H1 (cell line): ENCODE measurements at regions not wholly inside any gene's neighbourhood (a gene's known extent, or its start where the extent isn't known, plus 50 kb on each side); places are given as distances from the start of the nearest gene placed in this dataset.

ENCODE experiments used
- CTCF ChIA-PET: fragments of 300-600 bp; sonication (Branson Sonifier 250); formaldehyde crosslinking; loops from one replicate; lab custom pipeline; 2021; ENCODE audit not compliant: partially characterized antibody; lab: Charles Lee
- POLR2A ChIA-PET: fragments of 300-600 bp; sonication (Branson Sonifier 250); formaldehyde crosslinking; loops from one replicate; lab custom pipeline; 2021; ENCODE audit warnings: inconsistent platforms; ENCODE audit not compliant: partially characterized antibody; lab: Charles Lee
- DNase-seq, 2 experiments: peaks; one replicate each; pipeline versions ENCODE4 v3.0.0 to v3.0.0-alpha.2; 2010 to 2022; ENCODE audit warnings: low spot score in 2 of 2, low read depth in 1 of 2, mixed read lengths in 1 of 2
- FAIRE-seq: peaks from 2 replicates; lab custom pipeline; 2011; peaks lifted over from hg19 to GRCh38; lab: Jason Lieb, UNC
- H2AFZ ChIP-seq: 2 replicates; pipeline ENCODE4 v1.8.1; 2012; ENCODE audit warnings: low read length, inconsistent platforms
- H2AK5ac ChIP-seq: 2 replicates; pipeline ENCODE4 v1.6.1; 2013; ENCODE audit warnings: low read depth, low read length
- H2BK120ac ChIP-seq: replicated peaks from 2 replicates; pipeline ENCODE3; 2013; ENCODE audit warnings: low read depth, low read length, inconsistent platforms
- H2BK12ac ChIP-seq: 2 replicates; pipeline ENCODE4 v1.6.1; 2013; ENCODE audit warnings: low read depth, low read length
- H2BK15ac ChIP-seq: 2 replicates; pipeline ENCODE4 v1.6.1; 2013; ENCODE audit warnings: low read length
- H2BK20ac ChIP-seq: 2 replicates; pipeline ENCODE4 v1.6.1; 2013; ENCODE audit warnings: low read length
- H2BK5ac ChIP-seq: 2 replicates; pipeline ENCODE4 v1.6.1; 2013; ENCODE audit warnings: low read depth, low read length
- H3K14ac ChIP-seq: 2 replicates; pipeline ENCODE4 v1.6.1; 2013; ENCODE audit warnings: inconsistent platforms; ENCODE audit not compliant: insufficient read length
- H3K18ac ChIP-seq: 2 replicates; pipeline ENCODE4 v1.6.1; 2013; ENCODE audit warnings: low read length; ENCODE audit errors: extremely low read depth
- H3K23ac ChIP-seq: 2 replicates; pipeline ENCODE4 v1.6.1; 2013; ENCODE audit warnings: inconsistent platforms; ENCODE audit not compliant: insufficient read length
- H3K23me2 ChIP-seq: 2 replicates; pipeline ENCODE4 v1.6.1; 2013; ENCODE audit warnings: low read depth, low read length
- H3K27ac ChIP-seq: 2 replicates; pipeline ENCODE4 v1.6.1; 2011; ENCODE audit warnings: low read depth, low read length, inconsistent platforms
- H3K27me3 ChIP-seq, 4 experiments: replicated peaks in 1 of 4; 1 replicate in 1 of 4; 2 replicates in 3 of 4; pipeline versions ENCODE4 v1.6.1 to v1.8.1; 2011 to 2013; ENCODE audit warnings: low read length in 3 of 4, mild to moderate bottlenecking in 3 of 4, inconsistent platforms in 2 of 4, mixed read lengths in 2 of 4, moderate library complexity in 1 of 4; ENCODE audit not compliant: control insufficient read depth in 3 of 4, insufficient read depth in 3 of 4; ENCODE audit errors: extremely low read depth in 1 of 4
- H3K36me3 ChIP-seq, 4 experiments: 2 replicates each; pipeline versions ENCODE4 v1.6.1 to v1.8.1; 2011 to 2013; ENCODE audit warnings: mild to moderate bottlenecking in 4 of 4, low read length in 3 of 4, moderate library complexity in 2 of 4, control low read depth in 1 of 4, inconsistent platforms in 1 of 4; ENCODE audit not compliant: insufficient read depth in 4 of 4, control insufficient read depth in 2 of 4
- H3K4ac ChIP-seq: replicated peaks from 2 replicates; pipeline ENCODE3; 2013; ENCODE audit warnings: low read length, low read depth, mixed read lengths, inconsistent platforms; ENCODE audit not compliant: insufficient read length
- H3K4me1 ChIP-seq, 4 experiments: replicated peaks in 1 of 4; 1 replicate in 1 of 4; 2 replicates in 3 of 4; pipeline versions ENCODE4 v1.6.1 to v1.8.1; 2011 to 2013; ENCODE audit warnings: low read length in 3 of 4, inconsistent platforms in 2 of 4, mixed read lengths in 1 of 4; ENCODE audit not compliant: insufficient read depth in 4 of 4, control insufficient read depth in 3 of 4
- H3K4me2 ChIP-seq, 2 experiments: 2 replicates each; pipeline versions ENCODE4 v1.6.1 to v1.8.1; 2011 to 2013; ENCODE audit warnings: low read depth in 2 of 2, low read length in 2 of 2, control low read depth in 1 of 2, inconsistent platforms in 1 of 2, mild to moderate bottlenecking in 1 of 2; ENCODE audit not compliant: insufficient read depth in 1 of 2
- H3K4me3 ChIP-seq, 4 experiments: fragments of 200-600, 300-600 bp in 1 of 4; sonication (generic), shearing (Covaris generic), sonication (Bioruptor Twin) in 1 of 4; 2 replicates each; pipeline versions ENCODE4 v1.5.1 to v1.8.1; 2011 to 2016; ENCODE audit warnings: low read length in 4 of 4, low read depth in 3 of 4, control low read depth in 2 of 4, inconsistent platforms in 2 of 4, mild to moderate bottlenecking in 2 of 4, mixed read lengths in 1 of 4, moderate library complexity in 1 of 4; ENCODE audit not compliant: insufficient read depth in 2 of 4; ENCODE audit errors: extremely low read depth in 1 of 4
- H3K56ac ChIP-seq: replicated peaks from 2 replicates; pipeline ENCODE3; 2013; ENCODE audit warnings: low read depth, mild to moderate bottlenecking, mixed read lengths, low read length, inconsistent platforms; ENCODE audit not compliant: insufficient read length
- H3K79me1 ChIP-seq: 2 replicates; pipeline ENCODE4 v1.6.1; 2013; ENCODE audit warnings: low read depth, low read length, control low read depth
- H3K79me2 ChIP-seq, 2 experiments: 2 replicates each; pipeline versions ENCODE4 v1.6.1 to v1.8.1; 2012 to 2013; ENCODE audit warnings: low read length in 2 of 2, mild to moderate bottlenecking in 2 of 2, inconsistent platforms in 1 of 2; ENCODE audit not compliant: insufficient read depth in 2 of 2, control insufficient read depth in 1 of 2
- H3K9ac ChIP-seq, 4 experiments: replicated peaks in 1 of 4; 1 replicate in 1 of 4; 2 replicates in 3 of 4; pipeline versions ENCODE4 v1.6.1 to v1.8.1; 2011 to 2013; ENCODE audit warnings: low read depth in 3 of 4, low read length in 3 of 4, control low read depth in 2 of 4, mild to moderate bottlenecking in 2 of 4, moderate library complexity in 2 of 4, inconsistent platforms in 1 of 4; ENCODE audit errors: extremely low read depth in 1 of 4
- H3K9me3 ChIP-seq, 2 experiments: 2 replicates each; pipeline versions ENCODE4 v1.6.1 to v1.8.1; 2012 to 2013; ENCODE audit warnings: mild to moderate bottlenecking in 2 of 2, moderate library complexity in 2 of 2, control low read depth in 1 of 2, inconsistent platforms in 1 of 2, low read depth in 1 of 2, low read length in 1 of 2, mixed read lengths in 1 of 2; ENCODE audit not compliant: insufficient read depth in 2 of 2
- H4K20me1 ChIP-seq, 2 experiments: replicated peaks in 1 of 2; 2 replicates each; pipeline versions ENCODE3 to v1.8.1; 2011 to 2013; ENCODE audit warnings: inconsistent platforms in 2 of 2, low read length in 2 of 2, mild to moderate bottlenecking in 1 of 2; ENCODE audit not compliant: insufficient read depth in 2 of 2, control insufficient read depth in 1 of 2
- H4K5ac ChIP-seq: 2 replicates; pipeline ENCODE4 v1.6.1; 2013; ENCODE audit warnings: low read length, low read depth, mixed read lengths, inconsistent platforms; ENCODE audit not compliant: insufficient read length
- H4K8ac ChIP-seq: 2 replicates; pipeline ENCODE4 v1.8.0; 2013; ENCODE audit warnings: mild to moderate bottlenecking, moderate library complexity, low read length, inconsistent platforms; ENCODE audit not compliant: insufficient read depth; ENCODE audit errors: extremely low read depth
- H4K91ac ChIP-seq: replicated peaks from 2 replicates; pipeline ENCODE3; 2013; ENCODE audit warnings: low read length, mixed read lengths, inconsistent platforms; ENCODE audit not compliant: insufficient read length
- ASH2L ChIP-seq: fragments of 200-600, 300-600 bp; sonication (generic); IDR thresholded peaks from one replicate; pipeline ENCODE4 v1.7.1; 2017; ENCODE audit warnings: low read length
- EGR1 ChIP-seq: IDR thresholded peaks from 2 replicates; pipeline ENCODE4 v1.6.1; 2011; ENCODE audit warnings: low read depth, low read length, borderline replicate concordance
- JUN ChIP-seq: IDR thresholded peaks from 2 replicates; pipeline ENCODE4 v1.6.1; 2011; ENCODE audit warnings: low read depth, mild to moderate bottlenecking, improper control_type of control experiment, low read length
- JUND ChIP-seq: IDR thresholded peaks from 2 replicates; pipeline ENCODE4 v1.6.1; 2011; ENCODE audit warnings: mild to moderate bottlenecking, improper control_type of control experiment, low read length
- KDM5A ChIP-seq: fragments of 200-600 bp; IDR thresholded peaks from 2 replicates; pipeline ENCODE4 v1.7.1; 2012; ENCODE audit warnings: mild to moderate bottlenecking, low read length, inconsistent platforms, mixed read lengths
- RXRA ChIP-seq: IDR thresholded peaks from 2 replicates; pipeline ENCODE4 v1.6.1; 2011; ENCODE audit warnings: low read depth, mild to moderate bottlenecking, low read length, moderate library complexity; ENCODE audit not compliant: insufficient read depth
- SP2 ChIP-seq: IDR thresholded peaks from 2 replicates; pipeline ENCODE4 v1.6.1; 2012; ENCODE audit warnings: mild to moderate bottlenecking, low read length, inconsistent platforms
- SP4 ChIP-seq: IDR thresholded peaks from 2 replicates; pipeline ENCODE4 v1.6.1; 2012; ENCODE audit warnings: low read length, inconsistent platforms
- TAF1 ChIP-seq: IDR thresholded peaks from 2 replicates; pipeline ENCODE4 v1.6.1; 2011; ENCODE audit warnings: mild to moderate bottlenecking, low read depth, low read length
- WGBS, 2 experiments: shearing (Covaris generic) in 1 of 2; methylation state at CpG; one replicate each; pipeline versions ENCODE4 v1.1.6 to v1.1.7; 2013 to 2015; ENCODE audit warnings: low lambda C conversion rate in 2 of 2, mixed read lengths in 2 of 2, inconsistent platforms in 1 of 2, low coverage in 1 of 2, missing lambda C conversion rate in 1 of 2; ENCODE audit not compliant: insufficient replicate concordance in 2 of 2, insufficient coverage in 1 of 2, insufficient read length in 1 of 2; ENCODE audit errors: extremely low coverage in 1 of 2, missing lambda C conversion rate in 1 of 2; 5-methylcytosine and 5-hydroxymethylcytosine counted together
- TF ChIP-seq, protein P1 (sequence below), 3 experiments: IDR thresholded peaks; 1 replicate in 2 of 3; 2 replicates in 1 of 3; pipeline versions ENCODE4 v1.5.1 to v1.6.1; 2011; ENCODE audit warnings: low read length in 3 of 3, mild to moderate bottlenecking in 3 of 3, inconsistent platforms in 2 of 3, low read depth in 1 of 3, moderate library complexity in 1 of 3; ENCODE audit not compliant: insufficient read depth in 1 of 3; ENCODE audit errors: control extremely low read depth in 1 of 3
- TF ChIP-seq, protein P2 (sequence below): IDR thresholded peaks from 2 replicates; pipeline ENCODE4 v1.6.1; 2012; ENCODE audit warnings: low read length, inconsistent platforms

DNA sequence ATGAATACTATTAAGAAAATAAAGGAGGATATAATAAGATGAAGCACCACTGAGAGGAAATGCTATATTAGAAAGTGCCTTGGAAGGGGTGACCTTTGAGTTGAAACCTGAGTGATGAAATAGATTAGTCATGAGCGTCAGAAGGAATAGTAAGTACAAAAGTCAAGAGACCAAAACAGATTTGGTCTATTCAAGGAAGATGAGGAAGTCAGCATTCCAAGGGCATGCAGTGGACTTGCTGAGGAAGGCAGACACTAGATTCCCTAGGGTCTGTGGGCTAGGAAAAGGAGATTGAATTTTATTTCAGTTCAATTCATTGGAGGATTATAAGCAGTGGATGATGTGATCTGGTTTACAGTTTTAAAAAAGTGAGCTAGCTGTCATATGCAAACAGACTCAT lies 73.0 kb upstream of the WDFY3 start:
- Histone ChIP-seq H2AFZ (no peak overlapping the region), H3K18ac (no peak overlapping the region), H3K9me3 (peaks cover 2 to 4% of the 10 kb centered on the region in 2 experiments; a peak in 1 of 4 replicates), H3K14ac (no peak overlapping the region), H3K27ac (no peak overlapping the region), H3K79me2 (no peaks in the 10 kb centered on the region), H2BK5ac (no peak overlapping the region), H3K4me1 (no peaks in the 10 kb centered on the region), H2BK20ac (no peak overlapping the region), H3K79me1 (no peaks in the 10 kb centered on the region), H2BK15ac (no peak overlapping the region), H2BK120ac (no peak overlapping the region), H4K5ac (no peak overlapping the region), H3K4ac (no peak overlapping the region), H3K56ac (no peak overlapping the region), H3K36me3 (no peaks in the 10 kb centered on the region), H3K4me2 (no peak overlapping the region), H4K91ac (no peak overlapping the region), H3K23me2 (no peaks in the 10 kb centered on the region), H4K20me1 (no peaks in the 10 kb centered on the region), H3K23ac (no peak overlapping the region), H3K4me3 (no peak overlapping the region), H4K8ac (no peak overlapping the region), H2BK12ac (no peak overlapping the region), H3K9ac (no peak overlapping the region), H2AK5ac (no peak overlapping the region), H3K27me3 (peaks cover 0 to under 1% (median 0%) of the 10 kb centered on the region in 4 experiments; a peak in 1 of 7 replicates)
- POLR2A ChIA-PET = no interaction called here
- CTCF ChIA-PET = no interaction called here
- FAIRE-seq = no peak
- WGBS, 2 experiments = 76% methylated on average over 1 of the region's 1 CpG; no CpG with 5 or more reads in 1 of the 2 experiments
- DNase-seq = no peak
- TF ChIP-seq KDM5A (no peak), SP4 (no peak), SP2 (no peak), TAF1 (no peak), EGR1 (no peak), JUND (no peak), ASH2L (no peak), RXRA (no peak), JUN (no peak)
- TF ChIP-seq, protein P1, sequence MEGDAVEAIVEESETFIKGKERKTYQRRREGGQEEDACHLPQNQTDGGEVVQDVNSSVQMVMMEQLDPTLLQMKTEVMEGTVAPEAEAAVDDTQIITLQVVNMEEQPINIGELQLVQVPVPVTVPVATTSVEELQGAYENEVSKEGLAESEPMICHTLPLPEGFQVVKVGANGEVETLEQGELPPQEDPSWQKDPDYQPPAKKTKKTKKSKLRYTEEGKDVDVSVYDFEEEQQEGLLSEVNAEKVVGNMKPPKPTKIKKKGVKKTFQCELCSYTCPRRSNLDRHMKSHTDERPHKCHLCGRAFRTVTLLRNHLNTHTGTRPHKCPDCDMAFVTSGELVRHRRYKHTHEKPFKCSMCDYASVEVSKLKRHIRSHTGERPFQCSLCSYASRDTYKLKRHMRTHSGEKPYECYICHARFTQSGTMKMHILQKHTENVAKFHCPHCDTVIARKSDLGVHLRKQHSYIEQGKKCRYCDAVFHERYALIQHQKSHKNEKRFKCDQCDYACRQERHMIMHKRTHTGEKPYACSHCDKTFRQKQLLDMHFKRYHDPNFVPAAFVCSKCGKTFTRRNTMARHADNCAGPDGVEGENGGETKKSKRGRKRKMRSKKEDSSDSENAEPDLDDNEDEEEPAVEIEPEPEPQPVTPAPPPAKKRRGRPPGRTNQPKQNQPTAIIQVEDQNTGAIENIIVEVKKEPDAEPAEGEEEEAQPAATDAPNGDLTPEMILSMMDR (IDR thresholded peaks at IDR 0.05; ENCODE audit: control extremely low read depth in 1 of 3, insufficient read depth in 1 of 3, low read depth in 1 of 3, low read length in 3 of 3) = no peak
- TF ChIP-seq, protein P2, sequence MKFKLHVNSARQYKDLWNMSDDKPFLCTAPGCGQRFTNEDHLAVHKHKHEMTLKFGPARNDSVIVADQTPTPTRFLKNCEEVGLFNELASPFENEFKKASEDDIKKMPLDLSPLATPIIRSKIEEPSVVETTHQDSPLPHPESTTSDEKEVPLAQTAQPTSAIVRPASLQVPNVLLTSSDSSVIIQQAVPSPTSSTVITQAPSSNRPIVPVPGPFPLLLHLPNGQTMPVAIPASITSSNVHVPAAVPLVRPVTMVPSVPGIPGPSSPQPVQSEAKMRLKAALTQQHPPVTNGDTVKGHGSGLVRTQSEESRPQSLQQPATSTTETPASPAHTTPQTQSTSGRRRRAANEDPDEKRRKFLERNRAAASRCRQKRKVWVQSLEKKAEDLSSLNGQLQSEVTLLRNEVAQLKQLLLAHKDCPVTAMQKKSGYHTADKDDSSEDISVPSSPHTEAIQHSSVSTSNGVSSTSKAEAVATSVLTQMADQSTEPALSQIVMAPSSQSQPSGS = no peak
